PC-3 (cell line): ENCODE measurements at regions not wholly inside any gene's neighbourhood (a gene's known extent, or its start where the extent isn't known, plus 50 kb on each side); places are given as distances from the start of the nearest gene placed in this dataset.

ENCODE experiments used
- CTCF ChIP-seq: fragments of 300-600 bp; sonication (generic); conservative IDR thresholded peaks from 2 replicates; pipeline ENCODE4 v1.5.1; 2017; ENCODE audit warnings: antibody characterized with exemption, low read depth, mild to moderate bottlenecking, low read length
- EZH2 ChIP-seq: fragments of 300-600 bp; sonication (generic); IDR thresholded peaks from one replicate; pipeline ENCODE4 v1.6.1; 2017; ENCODE audit warnings: antibody characterized with exemption, mild to moderate bottlenecking, low read length; ENCODE audit not compliant: unreplicated experiment

GRCh38 chr1:209116705-209117104 is 466.8 kb upstream of the CAMK1G start:
- TF ChIP-seq EZH2 (no peak), CTCF (no peak)
